Activated CD4-positive, alpha-beta T cell treated with anti-CD3 and anti-CD28 coated beads, Interleukin-2, amount 50 U/mL, for 48 hours (primary cell): ENCODE measurements at regions not wholly inside any gene's neighbourhood (a gene's known extent, or its start where the extent isn't known, plus 50 kb on each side); places are given as distances from the start of the nearest gene placed in this dataset.

Source experiments
- DNase-seq, 2 experiments: peaks; one replicate each; pipeline ENCODE4 v3.0.0-alpha.2; 2020

DNA sequence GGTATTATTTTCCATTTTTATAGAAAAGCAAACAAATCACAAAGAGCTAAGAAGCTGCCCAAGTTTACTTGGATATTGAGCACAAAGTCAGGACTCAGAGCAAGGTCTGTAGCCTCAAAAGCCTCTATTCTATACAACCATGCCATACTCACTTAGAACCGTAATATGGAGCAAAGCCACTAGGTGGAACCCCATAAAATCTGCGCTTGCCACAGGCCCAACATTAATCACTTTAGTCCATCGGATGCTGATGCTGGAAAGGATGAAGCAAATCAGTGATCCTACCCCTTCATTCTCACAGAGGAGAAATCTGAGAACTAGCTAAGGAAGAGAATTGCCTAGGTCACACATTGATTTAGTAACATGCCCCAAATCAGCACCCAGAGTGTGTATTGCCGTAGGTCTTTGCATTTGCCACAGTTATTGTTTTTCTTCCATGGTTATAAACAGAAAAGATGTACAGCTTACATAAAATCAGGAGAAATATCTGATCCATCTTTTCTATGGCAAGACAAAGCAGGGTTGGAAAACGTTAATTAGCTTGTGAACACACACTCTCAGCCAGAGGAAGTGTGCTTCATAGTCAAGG lies 56.7 kb upstream of the RAB38 start:
- DNase-seq: peak in 1 of 2 experiments; percentile 9

DNA sequence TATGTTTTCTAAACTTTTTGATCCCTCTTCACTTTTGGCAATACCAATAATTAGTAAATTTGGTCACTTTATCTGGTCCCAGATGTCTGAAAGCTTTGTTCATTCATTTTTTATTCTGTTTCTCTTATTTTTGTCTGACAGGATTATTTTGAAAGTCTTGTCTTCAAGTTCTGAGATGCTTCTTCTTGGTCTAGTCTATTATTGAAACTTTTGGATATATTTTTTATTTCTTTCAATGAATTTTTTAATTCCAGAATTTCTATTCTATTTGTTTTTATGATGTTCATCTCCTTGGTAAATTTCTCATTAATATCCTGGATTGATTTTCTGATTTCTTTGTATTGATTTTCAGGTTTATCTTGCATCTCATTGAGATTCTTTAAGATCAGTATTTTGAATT lies 54.1 kb upstream of the RAB38 start:
- no peak for DNase-seq
